ENCODE measurements at regions not wholly inside any gene's neighbourhood (a gene's known extent, or its start where the extent isn't known, plus 50 kb on each side); places are given as distances from the start of the nearest gene placed in this dataset.
A peak's percentile ranks its signal among the peaks of the same experiment; 100 is the strongest.

- ChIA-PET POLR2A (no interaction called here), CTCF (no interaction called here)
- Histone ChIP-seq H3K4me1 (ENCODE audit: insufficient read depth, low read length) (no peaks in the 10 kb centered on the region), H3K27ac (ENCODE audit: low read depth, low read length) (no peak overlapping the region), H3K36me3 (ENCODE audit: insufficient read depth, low read length) (no peaks in the 10 kb centered on the region), H3K27me3 (ENCODE audit: insufficient read depth, low read length, poor library complexity, severe bottlenecking) (no peaks in the 10 kb centered on the region), H3K4me3 (ENCODE audit: low read length) (no peak overlapping the region), H3K9me3 (ENCODE audit: low read length) (no peaks in the 10 kb centered on the region)
- no peak overlapping the region for H3K4me3 Mint-ChIP-seq
- no peak for DNase-seq
- no peaks in the 10 kb centered on the region for H3K27me3 Mint-ChIP-seq
- H3K36me3 Mint-ChIP-seq = no peaks in the 10 kb centered on the region
- H3K4me1 Mint-ChIP-seq = no peaks in the 10 kb centered on the region
- peaks cover 2 to 12% (median 8%) of the 10 kb centered on the region in 5 donors for H3K9me3 Mint-ChIP-seq
- H3K27ac Mint-ChIP-seq = no peak overlapping the region
These were observed 530.2 kb upstream of the NBEA start for GRCh38 chr13:34411894-34412293.

- H3K9me3 Mint-ChIP-seq = peaks cover 2 to 12% (median 8%) of the 10 kb centered on the region in 5 donors
These were observed 529.8 kb upstream of the NBEA start for GRCh38 chr13:34412295-34412694.

GRCh38 chr13:34412817-34413375 is 529.2 kb upstream of the NBEA start:
- H3K27ac Mint-ChIP-seq = no peak overlapping the region
- H3K36me3 ChIP-seq (ENCODE audit: insufficient read depth, low read length) = no peaks in the 10 kb centered on the region
- ChIA-PET POLR2A (no interaction called here), CTCF (no interaction called here)
- no peaks in the 10 kb centered on the region for H3K4me1 Mint-ChIP-seq
- no peak for DNase-seq
- H3K36me3 Mint-ChIP-seq = no peaks in the 10 kb centered on the region
- no peaks in the 10 kb centered on the region for H3K4me1 ChIP-seq (ENCODE audit: insufficient read depth, low read length)
- no peaks in the 10 kb centered on the region for H3K9me3 ChIP-seq (ENCODE audit: low read length)
- no peak overlapping the region for H3K27ac ChIP-seq (ENCODE audit: low read depth, low read length)
- H3K27me3 ChIP-seq (ENCODE audit: insufficient read depth, low read length, poor library complexity, severe bottlenecking) = no peaks in the 10 kb centered on the region
- H3K27me3 Mint-ChIP-seq = no peaks in the 10 kb centered on the region
- peak overlapping the region in 1 of 7 donors; percentile 9 for H3K4me3 Mint-ChIP-seq
- H3K9me3 Mint-ChIP-seq = peaks cover 2 to 12% (median 8%) of the 10 kb centered on the region in 5 donors
- no peak overlapping the region for H3K4me3 ChIP-seq (ENCODE audit: low read length)

More at GRCh38 chr13:34412295-34412694, 529.8 kb upstream of the NBEA start:
- H3K4me1 ChIP-seq (ENCODE audit: insufficient read depth, low read length) = no peaks in the 10 kb centered on the region
- no peaks in the 10 kb centered on the region for H3K9me3 ChIP-seq (ENCODE audit: low read length)
- no peaks in the 10 kb centered on the region for H3K27me3 ChIP-seq (ENCODE audit: insufficient read depth, low read length, poor library complexity, severe bottlenecking)
- H3K27me3 Mint-ChIP-seq = no peaks in the 10 kb centered on the region
- ChIA-PET CTCF (no interaction called here), POLR2A (no interaction called here)
- no peak overlapping the region for H3K4me3 Mint-ChIP-seq
- no peaks in the 10 kb centered on the region for H3K36me3 Mint-ChIP-seq
- no peak for DNase-seq
- no peaks in the 10 kb centered on the region for H3K4me1 Mint-ChIP-seq
- H3K27ac ChIP-seq (ENCODE audit: low read depth, low read length) = no peak overlapping the region
- no peak overlapping the region for H3K4me3 ChIP-seq (ENCODE audit: low read length)
- H3K36me3 ChIP-seq (ENCODE audit: insufficient read depth, low read length) = no peaks in the 10 kb centered on the region
- H3K27ac Mint-ChIP-seq = no peak overlapping the region

- CTCF ChIA-PET = no interaction called here
These were observed 528.4 kb upstream of the NBEA start for GRCh38 chr13:34413538-34414210.

GRCh38 chr13:34414616-34415015 is 527.5 kb upstream of the NBEA start:
- Histone ChIP-seq H3K27ac (ENCODE audit: low read depth, low read length) (no peak overlapping the region), H3K4me1 (ENCODE audit: insufficient read depth, low read length) (no peaks in the 10 kb centered on the region), H3K27me3 (ENCODE audit: insufficient read depth, low read length, poor library complexity, severe bottlenecking) (no peaks in the 10 kb centered on the region), H3K4me3 (ENCODE audit: low read length) (no peak overlapping the region), H3K36me3 (ENCODE audit: insufficient read depth, low read length) (no peaks in the 10 kb centered on the region), H3K9me3 (ENCODE audit: low read length) (no peaks in the 10 kb centered on the region)
- Mint-ChIP-seq H3K4me1 (no peaks in the 10 kb centered on the region), H3K27ac (no peak overlapping the region), H3K27me3 (no peaks in the 10 kb centered on the region), H3K9me3 (peaks cover 2 to 12% (median 9%) of the 10 kb centered on the region in 5 donors), H3K36me3 (no peaks in the 10 kb centered on the region), H3K4me3 (no peak overlapping the region)
- no peak for DNase-seq
- ChIA-PET POLR2A (no interaction called here), CTCF (no interaction called here)

More at GRCh38 chr13:34413538-34414210, 528.4 kb upstream of the NBEA start:
- H3K27ac ChIP-seq (ENCODE audit: low read depth, low read length) = no peak overlapping the region
- H3K9me3 ChIP-seq (ENCODE audit: low read length) = no peaks in the 10 kb centered on the region
- Mint-ChIP-seq H3K4me3 (no peak overlapping the region), H3K36me3 (no peaks in the 10 kb centered on the region), H3K27me3 (no peaks in the 10 kb centered on the region), H3K27ac (no peak overlapping the region), H3K9me3 (peaks cover 2 to 12% (median 8%) of the 10 kb centered on the region in 5 donors), H3K4me1 (no peaks in the 10 kb centered on the region)
- POLR2A ChIA-PET = no interaction called here
- DNase-seq = no peak
- H3K36me3 ChIP-seq (ENCODE audit: insufficient read depth, low read length) = no peaks in the 10 kb centered on the region
- H3K27me3 ChIP-seq (ENCODE audit: insufficient read depth, low read length, poor library complexity, severe bottlenecking) = no peaks in the 10 kb centered on the region
- no peak overlapping the region for H3K4me3 ChIP-seq (ENCODE audit: low read length)
- no peaks in the 10 kb centered on the region for H3K4me1 ChIP-seq (ENCODE audit: insufficient read depth, low read length)

- Histone ChIP-seq H3K4me1 (ENCODE audit: insufficient read depth, low read length) (no peaks in the 10 kb centered on the region), H3K27me3 (ENCODE audit: insufficient read depth, low read length, poor library complexity, severe bottlenecking) (no peaks in the 10 kb centered on the region), H3K4me3 (ENCODE audit: low read length) (no peak overlapping the region), H3K36me3 (ENCODE audit: insufficient read depth, low read length) (no peaks in the 10 kb centered on the region), H3K27ac (ENCODE audit: low read depth, low read length) (no peak overlapping the region), H3K9me3 (ENCODE audit: low read length) (no peaks in the 10 kb centered on the region)
- no peaks in the 10 kb centered on the region for H3K4me1 Mint-ChIP-seq
- no peak overlapping the region for H3K27ac Mint-ChIP-seq
- no peak overlapping the region for H3K4me3 Mint-ChIP-seq
- ChIA-PET POLR2A (no interaction called here), CTCF (no interaction called here)
- DNase-seq = no peak
- H3K9me3 Mint-ChIP-seq = peaks cover 2 to 12% (median 9%) of the 10 kb centered on the region in 5 donors
- no peaks in the 10 kb centered on the region for H3K36me3 Mint-ChIP-seq
- no peaks in the 10 kb centered on the region for H3K27me3 Mint-ChIP-seq
These were observed 525.1 kb upstream of the NBEA start for GRCh38 chr13:34416971-34417380.

GRCh38 chr13:34417896-34418295 is 524.2 kb upstream of the NBEA start:
- Histone ChIP-seq H3K4me3 (ENCODE audit: low read length) (no peak overlapping the region), H3K4me1 (ENCODE audit: insufficient read depth, low read length) (no peaks in the 10 kb centered on the region), H3K27me3 (ENCODE audit: insufficient read depth, low read length, poor library complexity, severe bottlenecking) (no peaks in the 10 kb centered on the region), H3K36me3 (ENCODE audit: insufficient read depth, low read length) (no peaks in the 10 kb centered on the region), H3K27ac (ENCODE audit: low read depth, low read length) (no peak overlapping the region), H3K9me3 (ENCODE audit: low read length) (no peaks in the 10 kb centered on the region)
- no peaks in the 10 kb centered on the region for H3K36me3 Mint-ChIP-seq
- CTCF ChIA-PET = interaction anchor here (0.6 kb wide), 1 partner anchor 19 kb away, joined by 3 read pairs; no protein-coding TSS in a partner anchor
- H3K27me3 Mint-ChIP-seq = no peaks in the 10 kb centered on the region
- no peak overlapping the region for H3K4me3 Mint-ChIP-seq
- no peak for DNase-seq
- POLR2A ChIA-PET = no interaction called here
- no peak overlapping the region for H3K27ac Mint-ChIP-seq
- H3K4me1 Mint-ChIP-seq = no peaks in the 10 kb centered on the region
- peaks cover 2 to 11% (median 9%) of the 10 kb centered on the region in 5 donors for H3K9me3 Mint-ChIP-seq

GRCh38 chr13:34419025-34419424 is 523.0 kb upstream of the NBEA start:
- Histone ChIP-seq H3K4me3 (ENCODE audit: low read length) (no peak overlapping the region), H3K9me3 (ENCODE audit: low read length) (no peaks in the 10 kb centered on the region), H3K27ac (ENCODE audit: low read depth, low read length) (no peak overlapping the region), H3K4me1 (ENCODE audit: insufficient read depth, low read length) (no peaks in the 10 kb centered on the region), H3K36me3 (ENCODE audit: insufficient read depth, low read length) (no peaks in the 10 kb centered on the region), H3K27me3 (ENCODE audit: insufficient read depth, low read length, poor library complexity, severe bottlenecking) (no peaks in the 10 kb centered on the region)
- no peak for DNase-seq
- POLR2A ChIA-PET = no interaction called here
- CTCF ChIA-PET = no interaction called here
- H3K9me3 Mint-ChIP-seq = peaks cover 2 to 11% (median 5%) of the 10 kb centered on the region in 5 donors
- no peaks in the 10 kb centered on the region for H3K36me3 Mint-ChIP-seq
- peak overlapping the region in 1 of 8 donors; percentile 55 for H3K27ac Mint-ChIP-seq
- no peak overlapping the region for H3K4me3 Mint-ChIP-seq
- H3K4me1 Mint-ChIP-seq = no peaks in the 10 kb centered on the region
- no peaks in the 10 kb centered on the region for H3K27me3 Mint-ChIP-seq

Data from CD8-positive, alpha-beta memory T cell (primary cell).